ENCODE measurements at regions not wholly inside any gene's neighbourhood (a gene's known extent, or its start where the extent isn't known, plus 50 kb on each side); places are given as distances from the start of the nearest gene placed in this dataset.

- no peaks in the 10 kb centered on the region for H3K4me1 ChIP-seq
- no peak overlapping the region for H3K9ac ChIP-seq
- H3K4me3 ChIP-seq (ENCODE audit: low read depth, low read length): no peak overlapping the region
- no peaks in the 10 kb centered on the region for H3K27me3 ChIP-seq (ENCODE audit: control insufficient read depth, insufficient read depth, low read length)
- no peaks in the 10 kb centered on the region for H3K79me2 ChIP-seq
- TF ChIP-seq, protein P1, sequence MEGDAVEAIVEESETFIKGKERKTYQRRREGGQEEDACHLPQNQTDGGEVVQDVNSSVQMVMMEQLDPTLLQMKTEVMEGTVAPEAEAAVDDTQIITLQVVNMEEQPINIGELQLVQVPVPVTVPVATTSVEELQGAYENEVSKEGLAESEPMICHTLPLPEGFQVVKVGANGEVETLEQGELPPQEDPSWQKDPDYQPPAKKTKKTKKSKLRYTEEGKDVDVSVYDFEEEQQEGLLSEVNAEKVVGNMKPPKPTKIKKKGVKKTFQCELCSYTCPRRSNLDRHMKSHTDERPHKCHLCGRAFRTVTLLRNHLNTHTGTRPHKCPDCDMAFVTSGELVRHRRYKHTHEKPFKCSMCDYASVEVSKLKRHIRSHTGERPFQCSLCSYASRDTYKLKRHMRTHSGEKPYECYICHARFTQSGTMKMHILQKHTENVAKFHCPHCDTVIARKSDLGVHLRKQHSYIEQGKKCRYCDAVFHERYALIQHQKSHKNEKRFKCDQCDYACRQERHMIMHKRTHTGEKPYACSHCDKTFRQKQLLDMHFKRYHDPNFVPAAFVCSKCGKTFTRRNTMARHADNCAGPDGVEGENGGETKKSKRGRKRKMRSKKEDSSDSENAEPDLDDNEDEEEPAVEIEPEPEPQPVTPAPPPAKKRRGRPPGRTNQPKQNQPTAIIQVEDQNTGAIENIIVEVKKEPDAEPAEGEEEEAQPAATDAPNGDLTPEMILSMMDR (IDR thresholded peaks at IDR 0.05): no peak
- no peak overlapping the region for H3K27ac ChIP-seq
- H3K9me3 ChIP-seq (ENCODE audit: control insufficient read depth, low read length): no peaks in the 10 kb centered on the region
- H2AFZ ChIP-seq: no peak overlapping the region
- no peaks in the 10 kb centered on the region for H3K36me3 ChIP-seq (ENCODE audit: control insufficient read depth, insufficient read depth, low read length)
- no peak overlapping the region for H3K4me2 ChIP-seq (ENCODE audit: low read length)
These were observed 161.1 kb upstream of the RRP15 start for GRCh38 chr1:218123968-218124367.

GRCh38 chr1:218135371-218135770, 149.7 kb upstream of the RRP15 start:
- Histone ChIP-seq H3K9ac (no peak overlapping the region), H3K27me3 (ENCODE audit: control insufficient read depth, insufficient read depth, low read length) (no peaks in the 10 kb centered on the region), H3K4me3 (ENCODE audit: low read depth, low read length) (no peak overlapping the region), H3K4me1 (no peaks in the 10 kb centered on the region), H2AFZ (no peak overlapping the region), H3K79me2 (no peaks in the 10 kb centered on the region), H3K27ac (no peak overlapping the region), H3K4me2 (ENCODE audit: low read length) (no peak overlapping the region), H3K36me3 (ENCODE audit: control insufficient read depth, insufficient read depth, low read length) (no peaks in the 10 kb centered on the region), H3K9me3 (ENCODE audit: control insufficient read depth, low read length) (peaks cover 4% of the 10 kb centered on the region)
- TF ChIP-seq, protein P1 (IDR thresholded peaks at IDR 0.05): no peak

GRCh38 chr1:218139761-218140160, 145.3 kb upstream of the RRP15 start:
- no peak overlapping the region for H3K4me2 ChIP-seq (ENCODE audit: low read length)
- TF ChIP-seq, protein P1 (IDR thresholded peaks at IDR 0.05): no peak
- no peak overlapping the region for H2AFZ ChIP-seq
- no peaks in the 10 kb centered on the region for H3K9me3 ChIP-seq (ENCODE audit: control insufficient read depth, low read length)
- H3K27ac ChIP-seq: no peak overlapping the region
- H3K79me2 ChIP-seq: no peaks in the 10 kb centered on the region
- no peaks in the 10 kb centered on the region for H3K4me1 ChIP-seq
- H3K9ac ChIP-seq: no peak overlapping the region
- no peaks in the 10 kb centered on the region for H3K27me3 ChIP-seq (ENCODE audit: control insufficient read depth, insufficient read depth, low read length)
- no peaks in the 10 kb centered on the region for H3K36me3 ChIP-seq (ENCODE audit: control insufficient read depth, insufficient read depth, low read length)
- no peak overlapping the region for H3K4me3 ChIP-seq (ENCODE audit: low read depth, low read length)

DNA sequence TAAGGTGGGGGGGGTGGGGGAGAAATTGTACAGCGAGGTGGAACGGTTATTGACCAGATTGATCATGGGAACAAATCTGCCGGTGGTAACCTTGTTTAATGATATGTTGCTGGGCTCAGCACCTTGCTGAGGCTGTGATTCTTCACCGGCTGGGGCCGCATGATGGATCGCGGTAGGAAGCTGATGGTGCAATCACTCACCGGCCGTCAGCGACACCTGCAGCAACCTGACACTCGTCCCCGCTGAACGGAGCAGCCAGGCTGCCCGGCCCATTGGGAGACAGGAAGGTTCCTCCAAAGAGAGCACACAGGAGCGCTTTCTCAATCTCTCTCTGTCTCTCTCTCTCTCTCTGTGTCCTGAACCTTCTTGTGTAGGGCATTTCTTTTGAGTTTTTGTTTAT, 128.5 kb upstream of the RRP15 start:
- Histone ChIP-seq H3K27me3 (ENCODE audit: control insufficient read depth, insufficient read depth, low read length) (no peaks in the 10 kb centered on the region), H3K9ac (no peak overlapping the region)

GRCh38 chr1:218163371-218163770, 121.7 kb upstream of the RRP15 start:
- no peak overlapping the region for H2AFZ ChIP-seq
- H3K4me3 ChIP-seq (ENCODE audit: low read depth, low read length): no peak overlapping the region
- no peaks in the 10 kb centered on the region for H3K4me1 ChIP-seq
- H3K9me3 ChIP-seq (ENCODE audit: control insufficient read depth, low read length): no peaks in the 10 kb centered on the region
- TF ChIP-seq, protein P1 (IDR thresholded peaks at IDR 0.05): no peak
- H3K79me2 ChIP-seq: no peaks in the 10 kb centered on the region
- no peak overlapping the region for H3K27ac ChIP-seq
- H3K4me2 ChIP-seq (ENCODE audit: low read length): no peak overlapping the region
- H3K9ac ChIP-seq: no peak overlapping the region
- H3K27me3 ChIP-seq (ENCODE audit: control insufficient read depth, insufficient read depth, low read length): peaks cover 6% of the 10 kb centered on the region
- no peaks in the 10 kb centered on the region for H3K36me3 ChIP-seq (ENCODE audit: control insufficient read depth, insufficient read depth, low read length)

More for the DNA sequence above, 128.5 kb upstream of the RRP15 start:
- TF ChIP-seq, protein P1 (IDR thresholded peaks at IDR 0.05): no peak
- Histone ChIP-seq H2AFZ (no peak overlapping the region), H3K79me2 (no peaks in the 10 kb centered on the region), H3K4me3 (ENCODE audit: low read depth, low read length) (no peak overlapping the region), H3K4me1 (no peaks in the 10 kb centered on the region), H3K27ac (no peak overlapping the region), H3K9me3 (ENCODE audit: control insufficient read depth, low read length) (no peaks in the 10 kb centered on the region), H3K36me3 (ENCODE audit: control insufficient read depth, insufficient read depth, low read length) (no peaks in the 10 kb centered on the region), H3K4me2 (ENCODE audit: low read length) (no peak overlapping the region)
